ENCODE measurements at regions not wholly inside any gene's neighbourhood (a gene's known extent, or its start where the extent isn't known, plus 50 kb on each side); places are given as distances from the start of the nearest gene placed in this dataset.

- Histone ChIP-seq H3K36me3 (ENCODE audit: control insufficient read depth, insufficient read depth, low read length) (no peaks in the 10 kb centered on the region), H3K27me3 (ENCODE audit: control insufficient read depth, insufficient read depth, low read length) (no peaks in the 10 kb centered on the region), H3K4me3 (ENCODE audit: low read depth, low read length) (no peak overlapping the region)
- FAIRE-seq, result no peak
- DNase-seq (ENCODE audit: low read depth), result no peak
- no peak for TF ChIP-seq CTCF (IDR thresholded peaks at IDR 0.05; ENCODE audit: insufficient read depth, low read length, severe bottlenecking)
Measured at GRCh38 chr3:68116580-68116979, 462.2 kb upstream of the SUCLG2 start.

GRCh38 chr3:68103811-68104210, 449.4 kb upstream of the SUCLG2 start:
- TF ChIP-seq CTCF (IDR thresholded peaks at IDR 0.05; ENCODE audit: insufficient read depth, low read length, severe bottlenecking), result no peak
- no peak for DNase-seq (ENCODE audit: low read depth)
- no peak for FAIRE-seq
- Histone ChIP-seq H3K4me3 (ENCODE audit: low read depth, low read length) (no peak overlapping the region), H3K36me3 (ENCODE audit: control insufficient read depth, insufficient read depth, low read length) (no peaks in the 10 kb centered on the region), H3K27me3 (ENCODE audit: control insufficient read depth, insufficient read depth, low read length) (no peaks in the 10 kb centered on the region)

- TF ChIP-seq CTCF (IDR thresholded peaks at IDR 0.05; ENCODE audit: insufficient read depth, low read length, severe bottlenecking), result no peak
- no peaks in the 10 kb centered on the region for H3K27me3 ChIP-seq (ENCODE audit: control insufficient read depth, insufficient read depth, low read length)
- no peak overlapping the region for H3K4me3 ChIP-seq (ENCODE audit: low read depth, low read length)
- DNase-seq (ENCODE audit: low read depth) (no peak), FAIRE-seq (no peak)
- H3K36me3 ChIP-seq (ENCODE audit: control insufficient read depth, insufficient read depth, low read length), result no peaks in the 10 kb centered on the region
Measured at GRCh38 chr3:68090571-68090970, 436.2 kb upstream of the SUCLG2 start.

GRCh38 chr3:68089572-68090011, 435.2 kb upstream of the SUCLG2 start:
- no peak for TF ChIP-seq CTCF (IDR thresholded peaks at IDR 0.05; ENCODE audit: insufficient read depth, low read length, severe bottlenecking)
- DNase-seq (ENCODE audit: low read depth) (no peak), FAIRE-seq (no peak)
- Histone ChIP-seq H3K36me3 (ENCODE audit: control insufficient read depth, insufficient read depth, low read length) (no peaks in the 10 kb centered on the region), H3K4me3 (ENCODE audit: low read depth, low read length) (no peak overlapping the region), H3K27me3 (ENCODE audit: control insufficient read depth, insufficient read depth, low read length) (no peaks in the 10 kb centered on the region)

GRCh38 chr3:68088636-68089035, 434.2 kb upstream of the SUCLG2 start:
- TF ChIP-seq CTCF (IDR thresholded peaks at IDR 0.05; ENCODE audit: insufficient read depth, low read length, severe bottlenecking), result no peak
- Histone ChIP-seq H3K4me3 (ENCODE audit: low read depth, low read length) (no peak overlapping the region), H3K27me3 (ENCODE audit: control insufficient read depth, insufficient read depth, low read length) (no peaks in the 10 kb centered on the region), H3K36me3 (ENCODE audit: control insufficient read depth, insufficient read depth, low read length) (no peaks in the 10 kb centered on the region)
- FAIRE-seq (no peak), DNase-seq (ENCODE audit: low read depth) (no peak)

GRCh38 chr3:68088216-68088615, 433.8 kb upstream of the SUCLG2 start:
- H3K4me3 ChIP-seq (ENCODE audit: low read depth, low read length), result no peak overlapping the region
- TF ChIP-seq CTCF (IDR thresholded peaks at IDR 0.05; ENCODE audit: insufficient read depth, low read length, severe bottlenecking), result no peak
- DNase-seq (ENCODE audit: low read depth) (no peak), FAIRE-seq (no peak)
- H3K36me3 ChIP-seq (ENCODE audit: control insufficient read depth, insufficient read depth, low read length), result no peaks in the 10 kb centered on the region
- no peaks in the 10 kb centered on the region for H3K27me3 ChIP-seq (ENCODE audit: control insufficient read depth, insufficient read depth, low read length)
